Ishikawa (cell line): ENCODE measurements at regions not wholly inside any gene's neighbourhood (a gene's known extent, or its start where the extent isn't known, plus 50 kb on each side); places are given as distances from the start of the nearest gene placed in this dataset.

Experiments used
- CEBPB ChIP-seq: IDR thresholded peaks from 2 replicates; pipeline ENCODE4 v1.6.1; 2012
- CREB1 ChIP-seq: IDR thresholded peaks from 2 replicates; pipeline ENCODE4 v1.6.1; 2012; ENCODE audit warnings: low read depth
- EGR1 ChIP-seq: IDR thresholded peaks from 2 replicates; pipeline ENCODE4 v1.6.1; 2012
- EP300 ChIP-seq: IDR thresholded peaks from 2 replicates; pipeline ENCODE4 v1.6.1; 2012; ENCODE audit warnings: borderline replicate concordance
- FOXM1 ChIP-seq: IDR thresholded peaks from 2 replicates; pipeline ENCODE4 v1.6.1; 2012; ENCODE audit warnings: low read depth, borderline replicate concordance
- NFIC ChIP-seq: IDR thresholded peaks from 2 replicates; pipeline ENCODE4 v1.6.1; 2012
- RAD21 ChIP-seq: IDR thresholded peaks from 2 replicates; pipeline ENCODE4 v1.6.1; 2012; ENCODE audit warnings: low read depth
- TAF1 ChIP-seq: IDR thresholded peaks from 2 replicates; pipeline ENCODE4 v1.6.1; 2012; ENCODE audit warnings: low read depth, mild to moderate bottlenecking
- TCF12 ChIP-seq: IDR thresholded peaks from 2 replicates; pipeline ENCODE4 v1.6.1; 2012; ENCODE audit warnings: low read depth
- TEAD4 ChIP-seq: IDR thresholded peaks from 2 replicates; pipeline ENCODE4 v1.6.1; 2012
- YY1 ChIP-seq: IDR thresholded peaks from 2 replicates; pipeline ENCODE4 v1.6.1; 2012; ENCODE audit warnings: low read depth
- ZBTB7A ChIP-seq: IDR thresholded peaks from 2 replicates; pipeline ENCODE4 v1.6.1; 2012; ENCODE audit warnings: low read depth
- TF ChIP-seq, protein P1 (sequence below): IDR thresholded peaks from 2 replicates; pipeline ENCODE4 v1.6.1; 2012
- TF ChIP-seq, protein P2 (sequence below): IDR thresholded peaks from 2 replicates; pipeline ENCODE4 v1.6.1; 2012
- TF ChIP-seq, protein P3 (sequence below): IDR thresholded peaks from 2 replicates; pipeline ENCODE4 v1.6.1; 2012; ENCODE audit warnings: low read depth, mild to moderate bottlenecking

DNA sequence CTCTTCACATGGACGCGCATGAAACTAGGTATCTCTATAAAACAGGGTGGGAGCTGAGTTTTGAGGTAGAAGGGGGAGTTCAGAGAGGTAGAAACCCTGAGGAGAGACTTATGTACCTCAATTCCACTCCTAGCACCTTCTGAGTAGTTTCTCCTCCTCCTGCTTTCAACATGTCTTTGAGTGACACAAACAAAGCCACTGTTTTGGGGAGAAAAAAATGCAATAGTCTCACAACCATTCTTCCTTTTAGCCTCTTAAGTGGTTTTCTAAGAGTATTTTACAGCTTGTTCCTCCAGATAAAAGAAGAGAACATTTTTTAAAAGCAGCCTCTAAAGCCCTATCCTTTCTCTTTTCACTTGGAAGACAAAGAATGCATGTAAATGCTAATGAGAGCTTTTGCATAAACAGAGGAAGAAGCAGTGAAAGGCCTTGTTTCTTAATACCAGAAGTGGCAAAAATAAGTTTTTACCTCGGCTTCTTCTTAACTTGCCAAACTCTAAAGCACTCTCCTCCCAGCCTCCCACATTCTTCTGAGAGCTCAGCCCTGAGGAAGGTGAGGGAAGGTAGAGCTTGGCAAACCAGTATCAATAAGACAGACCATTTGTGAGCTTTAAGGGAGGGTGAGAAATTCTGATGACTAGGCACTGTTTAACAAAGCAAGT is 1304.4 kb upstream of the ACVR2A start:
- TF ChIP-seq TEAD4 (no peak), FOXM1 (no peak), EGR1 (no peak), YY1 (no peak)
- TF ChIP-seq, protein P1, sequence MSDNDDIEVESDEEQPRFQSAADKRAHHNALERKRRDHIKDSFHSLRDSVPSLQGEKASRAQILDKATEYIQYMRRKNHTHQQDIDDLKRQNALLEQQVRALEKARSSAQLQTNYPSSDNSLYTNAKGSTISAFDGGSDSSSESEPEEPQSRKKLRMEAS = no peak
- TF ChIP-seq, protein P2, sequence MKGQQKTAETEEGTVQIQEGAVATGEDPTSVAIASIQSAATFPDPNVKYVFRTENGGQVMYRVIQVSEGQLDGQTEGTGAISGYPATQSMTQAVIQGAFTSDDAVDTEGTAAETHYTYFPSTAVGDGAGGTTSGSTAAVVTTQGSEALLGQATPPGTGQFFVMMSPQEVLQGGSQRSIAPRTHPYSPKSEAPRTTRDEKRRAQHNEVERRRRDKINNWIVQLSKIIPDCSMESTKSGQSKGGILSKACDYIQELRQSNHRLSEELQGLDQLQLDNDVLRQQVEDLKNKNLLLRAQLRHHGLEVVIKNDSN = no peak
- TF ChIP-seq, protein P3, sequence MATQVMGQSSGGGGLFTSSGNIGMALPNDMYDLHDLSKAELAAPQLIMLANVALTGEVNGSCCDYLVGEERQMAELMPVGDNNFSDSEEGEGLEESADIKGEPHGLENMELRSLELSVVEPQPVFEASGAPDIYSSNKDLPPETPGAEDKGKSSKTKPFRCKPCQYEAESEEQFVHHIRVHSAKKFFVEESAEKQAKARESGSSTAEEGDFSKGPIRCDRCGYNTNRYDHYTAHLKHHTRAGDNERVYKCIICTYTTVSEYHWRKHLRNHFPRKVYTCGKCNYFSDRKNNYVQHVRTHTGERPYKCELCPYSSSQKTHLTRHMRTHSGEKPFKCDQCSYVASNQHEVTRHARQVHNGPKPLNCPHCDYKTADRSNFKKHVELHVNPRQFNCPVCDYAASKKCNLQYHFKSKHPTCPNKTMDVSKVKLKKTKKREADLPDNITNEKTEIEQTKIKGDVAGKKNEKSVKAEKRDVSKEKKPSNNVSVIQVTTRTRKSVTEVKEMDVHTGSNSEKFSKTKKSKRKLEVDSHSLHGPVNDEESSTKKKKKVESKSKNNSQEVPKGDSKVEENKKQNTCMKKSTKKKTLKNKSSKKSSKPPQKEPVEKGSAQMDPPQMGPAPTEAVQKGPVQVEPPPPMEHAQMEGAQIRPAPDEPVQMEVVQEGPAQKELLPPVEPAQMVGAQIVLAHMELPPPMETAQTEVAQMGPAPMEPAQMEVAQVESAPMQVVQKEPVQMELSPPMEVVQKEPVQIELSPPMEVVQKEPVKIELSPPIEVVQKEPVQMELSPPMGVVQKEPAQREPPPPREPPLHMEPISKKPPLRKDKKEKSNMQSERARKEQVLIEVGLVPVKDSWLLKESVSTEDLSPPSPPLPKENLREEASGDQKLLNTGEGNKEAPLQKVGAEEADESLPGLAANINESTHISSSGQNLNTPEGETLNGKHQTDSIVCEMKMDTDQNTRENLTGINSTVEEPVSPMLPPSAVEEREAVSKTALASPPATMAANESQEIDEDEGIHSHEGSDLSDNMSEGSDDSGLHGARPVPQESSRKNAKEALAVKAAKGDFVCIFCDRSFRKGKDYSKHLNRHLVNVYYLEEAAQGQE = no peak

DNA sequence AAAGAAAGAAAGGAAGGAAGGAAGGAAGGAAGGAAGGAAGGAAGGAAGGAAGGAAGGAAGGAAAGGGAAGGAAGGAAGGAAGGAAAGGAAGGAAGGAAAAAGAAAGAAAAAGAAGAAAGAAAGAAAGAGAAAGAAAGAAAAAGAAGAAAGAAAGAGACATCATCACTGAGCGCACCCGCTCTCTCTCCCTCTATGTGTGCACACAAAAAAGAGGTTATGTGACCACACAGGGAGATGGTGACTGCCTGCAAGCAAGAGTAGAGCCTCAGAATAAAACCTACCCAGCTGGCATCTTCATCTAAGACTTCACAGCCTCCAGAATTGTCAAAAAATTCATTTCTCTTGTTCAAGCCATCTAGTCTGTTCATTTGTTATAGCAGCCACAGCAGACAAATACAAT is 1307.4 kb upstream of the ACVR2A start:
- TF ChIP-seq, protein P3 = no peak
- TF ChIP-seq RAD21 = no peak
- TF ChIP-seq TCF12 = no peak
- no peak for TF ChIP-seq FOXM1
- TF ChIP-seq, protein P1 = no peak
- TF ChIP-seq ZBTB7A = no peak
- TF ChIP-seq, protein P2 = no peak
- no peak for TF ChIP-seq CEBPB
- TF ChIP-seq NFIC = no peak
- TF ChIP-seq YY1 = no peak
- no peak for TF ChIP-seq TEAD4

DNA sequence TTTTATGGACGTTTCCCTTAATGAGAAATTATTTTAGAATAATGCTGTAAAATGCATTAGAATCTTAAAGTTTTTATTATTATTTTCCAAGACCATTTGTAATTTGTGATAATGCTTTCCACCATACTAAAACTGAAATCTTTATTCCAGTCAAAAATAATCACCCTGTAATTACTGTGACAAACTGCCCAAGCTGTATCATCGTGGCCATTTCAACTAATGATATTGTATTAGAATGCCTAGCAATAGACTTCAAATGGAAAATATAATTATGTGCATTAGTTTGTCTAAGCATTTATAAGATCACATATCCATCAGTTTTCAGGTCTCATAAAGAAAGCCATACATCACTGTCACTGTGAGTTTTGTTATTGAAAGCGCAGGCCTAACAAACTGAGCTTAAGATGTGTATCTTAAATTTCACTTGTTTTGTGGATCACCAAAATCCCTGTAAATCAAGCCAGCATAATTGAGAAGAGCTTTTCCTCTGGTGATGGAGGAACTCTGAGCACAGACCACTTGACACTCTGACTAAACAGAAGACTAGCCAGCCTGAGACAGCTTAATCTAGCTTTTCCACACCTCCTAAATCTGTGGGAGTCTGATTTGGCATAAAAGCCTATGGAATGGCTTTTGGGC is 1312.2 kb upstream of the ACVR2A start:
- TF ChIP-seq TCF12 (no peak), FOXM1 (no peak), EGR1 (no peak), RAD21 (no peak), TEAD4 (no peak), NFIC (no peak)
- TF ChIP-seq, protein P1 = no peak
- TF ChIP-seq, protein P3 = no peak
- TF ChIP-seq, protein P2 = no peak

DNA sequence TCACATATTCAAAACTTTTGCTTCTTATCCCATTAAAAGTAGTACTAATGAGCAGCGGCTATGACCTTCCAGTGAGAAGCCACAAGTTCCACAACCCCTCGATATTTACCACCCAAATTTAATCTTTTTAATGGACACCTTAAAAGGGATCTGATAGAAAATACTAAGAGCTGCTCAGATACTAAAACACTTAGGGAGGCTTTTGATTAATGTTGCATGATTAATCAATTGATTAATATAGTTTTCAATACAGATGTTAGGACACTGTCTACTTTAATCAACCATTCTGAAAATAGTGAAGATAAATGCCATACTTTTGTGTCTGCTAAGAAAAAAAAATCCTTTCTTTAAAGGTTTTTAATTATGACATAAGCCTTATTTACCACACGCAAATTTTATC is 1312.8 kb upstream of the ACVR2A start:
- TF ChIP-seq ZBTB7A (no peak), TEAD4 (no peak), NFIC (no peak), FOXM1 (no peak), EGR1 (no peak), RAD21 (no peak), EP300 (no peak), TCF12 (no peak), CEBPB (no peak), CREB1 (no peak), YY1 (no peak), TAF1 (no peak)
- TF ChIP-seq, protein P3 = no peak
- TF ChIP-seq, protein P2 = no peak
- TF ChIP-seq, protein P1 = no peak
